Thyroid gland (tissue), 4 donors: ENCODE measurements at regions not wholly inside any gene's neighbourhood (a gene's known extent, or its start where the extent isn't known, plus 50 kb on each side); places are given as distances from the start of the nearest gene placed in this dataset.
"Not testable (repeated sequence)": the region's sequence is repeated elsewhere in the genome, so short reads cannot be mapped to it uniquely, and the experiment has no call there.

Source experiments
- CTCF ChIP-seq, 6 experiments: fragments of 200-600 bp in 3 of 6; fragments of 450-650 bp in 3 of 6; sonication (generic) in 3 of 6; IDR thresholded peaks; one replicate each; pipeline ENCODE4 v1.5.1; 2016 to 2019; ENCODE audit warnings: antibody characterized with exemption in 6 of 6, mild to moderate bottlenecking in 2 of 6, inconsistent platforms in 1 of 6, moderate library complexity in 1 of 6
- POLR2A ChIP-seq, 2 donors: fragments of 450-650 bp; IDR thresholded peaks; one replicate each; pipeline ENCODE4 v1.6.1; 2017; ENCODE audit warnings: antibody characterized with exemption in 2 of 2, mild to moderate bottlenecking in 2 of 2, moderate library complexity in 1 of 2

- TF ChIP-seq CTCF, POLR2A (IDR thresholded peaks at IDR 0.05): not testable (repeated sequence)
Observed at GRCh38 chr16:32152434-32152833, 100.7 kb upstream of the TP53TG3D start.
